GM12874 (cell line): ENCODE measurements at regions not wholly inside any gene's neighbourhood (a gene's known extent, or its start where the extent isn't known, plus 50 kb on each side); places are given as distances from the start of the nearest gene placed in this dataset.

Experiments
- TF ChIP-seq, protein P1 (sequence below): IDR thresholded peaks from 2 replicates; pipeline ENCODE4 v1.5.1; 2011; ENCODE audit warnings: low read depth, mild to moderate bottlenecking, control low read depth, low read length, moderate library complexity; ENCODE audit not compliant: insufficient read depth

DNA sequence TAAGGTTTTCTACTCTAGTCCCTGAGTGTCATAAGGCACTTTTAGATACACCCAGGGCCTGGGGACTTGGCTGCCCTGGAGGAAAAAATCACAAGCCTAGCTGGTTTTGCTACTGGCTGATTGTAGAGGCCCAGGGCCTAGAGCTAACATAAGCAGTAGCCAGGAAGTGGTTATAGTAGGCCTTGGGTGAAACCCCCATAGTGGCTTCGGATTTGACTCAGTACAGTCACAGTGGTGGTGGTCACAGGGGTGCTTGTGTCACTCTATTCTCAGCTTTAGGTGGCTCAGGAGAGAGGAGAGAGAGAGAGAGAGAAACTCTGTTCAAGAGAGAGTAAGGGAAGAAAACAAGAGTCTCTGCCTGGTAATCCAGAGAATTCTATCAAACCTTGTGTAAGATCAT lies 194.5 kb upstream of the EDA2R start:
- TF ChIP-seq, protein P1, sequence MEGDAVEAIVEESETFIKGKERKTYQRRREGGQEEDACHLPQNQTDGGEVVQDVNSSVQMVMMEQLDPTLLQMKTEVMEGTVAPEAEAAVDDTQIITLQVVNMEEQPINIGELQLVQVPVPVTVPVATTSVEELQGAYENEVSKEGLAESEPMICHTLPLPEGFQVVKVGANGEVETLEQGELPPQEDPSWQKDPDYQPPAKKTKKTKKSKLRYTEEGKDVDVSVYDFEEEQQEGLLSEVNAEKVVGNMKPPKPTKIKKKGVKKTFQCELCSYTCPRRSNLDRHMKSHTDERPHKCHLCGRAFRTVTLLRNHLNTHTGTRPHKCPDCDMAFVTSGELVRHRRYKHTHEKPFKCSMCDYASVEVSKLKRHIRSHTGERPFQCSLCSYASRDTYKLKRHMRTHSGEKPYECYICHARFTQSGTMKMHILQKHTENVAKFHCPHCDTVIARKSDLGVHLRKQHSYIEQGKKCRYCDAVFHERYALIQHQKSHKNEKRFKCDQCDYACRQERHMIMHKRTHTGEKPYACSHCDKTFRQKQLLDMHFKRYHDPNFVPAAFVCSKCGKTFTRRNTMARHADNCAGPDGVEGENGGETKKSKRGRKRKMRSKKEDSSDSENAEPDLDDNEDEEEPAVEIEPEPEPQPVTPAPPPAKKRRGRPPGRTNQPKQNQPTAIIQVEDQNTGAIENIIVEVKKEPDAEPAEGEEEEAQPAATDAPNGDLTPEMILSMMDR, result no peak

DNA sequence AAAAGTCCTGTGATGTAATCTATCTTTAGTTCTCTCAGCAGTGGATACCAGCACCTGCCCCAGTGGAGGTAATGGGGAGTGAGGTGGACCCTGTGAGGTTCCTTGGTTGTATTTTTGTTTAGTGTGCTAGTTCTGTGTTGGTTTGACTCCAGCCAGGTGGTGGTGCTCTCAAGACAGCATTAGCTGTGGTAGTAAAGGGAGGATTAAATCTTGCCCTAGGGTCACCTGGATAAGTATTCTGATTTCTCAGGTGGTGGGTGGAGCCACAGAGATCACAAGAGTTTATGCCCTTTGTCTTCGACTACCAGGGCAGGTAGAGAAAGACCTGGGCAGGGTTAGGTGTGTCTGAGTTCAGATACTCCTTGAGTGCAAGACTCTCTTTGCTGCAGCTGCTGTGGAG lies 176.3 kb upstream of the EDA2R start:
- TF ChIP-seq, protein P1, result no peak

DNA sequence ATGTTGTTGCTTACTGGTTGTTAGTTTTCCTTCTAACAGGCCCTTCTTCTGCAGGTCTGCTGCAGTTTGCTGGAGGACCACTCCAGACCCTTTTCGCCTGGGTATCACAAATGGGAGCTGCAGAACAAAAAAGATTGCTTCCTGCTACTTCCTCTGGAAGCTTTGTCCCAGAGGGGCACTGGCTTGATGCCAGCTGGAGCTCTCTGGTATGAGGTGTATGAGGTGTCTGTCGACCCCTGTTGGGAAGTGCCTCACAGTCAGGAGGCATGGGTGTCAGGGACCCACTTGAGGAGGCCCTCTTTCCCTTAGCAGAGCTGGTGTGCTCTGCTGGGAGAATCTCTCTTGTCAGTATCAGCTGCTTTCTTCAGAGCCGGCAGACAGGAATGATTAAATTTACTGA lies 127.4 kb upstream of the EDA2R start:
- TF ChIP-seq, protein P1, result no peak

DNA sequence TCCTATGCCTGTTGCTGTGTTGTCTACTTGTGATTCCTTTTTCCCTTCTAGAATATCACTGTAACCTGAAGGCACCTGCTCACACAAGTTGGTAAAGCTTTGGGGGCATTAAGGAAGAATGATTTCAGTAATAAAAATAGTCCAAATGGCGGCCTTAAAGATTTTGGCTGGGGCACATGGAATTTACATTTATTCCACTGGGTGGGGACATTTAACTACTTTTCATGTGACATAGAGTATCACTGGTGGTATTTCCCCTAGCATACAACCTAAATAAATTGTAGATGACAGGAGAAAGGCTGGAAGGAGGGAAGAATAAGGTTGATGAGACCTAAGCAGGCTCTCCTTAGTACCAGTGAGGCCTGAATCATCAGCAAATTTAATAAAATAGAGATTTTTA lies 121.8 kb upstream of the EDA2R start:
- TF ChIP-seq, protein P1, result no peak

DNA sequence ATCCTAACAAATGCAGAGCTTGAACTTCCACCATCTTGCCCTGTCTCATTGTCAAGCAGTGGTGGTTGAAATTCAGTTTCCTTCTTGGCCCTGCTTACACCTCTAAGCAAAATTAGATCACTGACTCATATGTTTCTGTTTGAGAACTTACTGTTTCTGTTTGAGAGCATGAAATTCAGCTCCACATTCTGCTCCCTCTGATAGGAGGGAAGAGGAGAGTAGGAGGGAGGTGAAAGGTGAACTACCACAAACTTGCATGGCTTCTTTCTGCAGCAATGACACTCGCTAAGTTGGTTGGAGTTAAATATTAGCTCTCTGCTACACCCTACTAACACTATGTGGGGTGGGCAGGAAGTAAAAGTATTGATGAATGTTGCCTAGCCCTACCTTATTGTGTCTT lies 117.8 kb upstream of the EDA2R start:
- TF ChIP-seq, protein P1, result no peak

DNA sequence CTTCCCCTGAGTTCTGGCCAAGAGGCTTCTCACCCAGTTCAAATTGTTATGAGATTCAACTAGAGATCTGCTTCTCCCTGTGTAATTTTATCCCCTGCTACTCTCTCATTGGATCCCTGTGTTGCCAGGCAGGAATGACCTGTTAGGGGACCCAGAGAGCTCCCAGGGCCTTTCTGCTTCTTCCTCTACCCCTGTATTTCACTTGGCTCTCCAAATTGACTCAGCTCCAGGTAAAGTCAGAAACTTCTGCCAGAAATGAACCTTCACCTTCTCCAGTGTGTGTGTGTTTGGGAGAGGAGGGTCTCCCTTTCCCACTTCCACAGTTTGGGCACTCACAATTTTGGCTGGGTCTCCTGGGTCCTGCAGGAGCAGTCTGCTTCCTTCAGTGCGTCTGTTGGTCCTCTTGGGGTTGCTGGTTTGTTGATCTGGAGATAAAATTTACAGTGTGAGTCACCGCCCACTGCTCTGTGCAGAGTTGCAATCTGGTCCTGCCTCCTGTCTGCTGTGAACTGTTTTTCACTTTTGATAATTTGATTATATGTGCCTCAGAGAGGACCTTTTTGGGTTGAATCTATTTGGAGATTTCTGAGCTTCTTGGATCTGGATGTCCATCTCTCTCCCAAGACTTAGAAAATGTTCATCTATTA lies 112.4 kb upstream of the EDA2R start:
- TF ChIP-seq, protein P1, result no peak

DNA sequence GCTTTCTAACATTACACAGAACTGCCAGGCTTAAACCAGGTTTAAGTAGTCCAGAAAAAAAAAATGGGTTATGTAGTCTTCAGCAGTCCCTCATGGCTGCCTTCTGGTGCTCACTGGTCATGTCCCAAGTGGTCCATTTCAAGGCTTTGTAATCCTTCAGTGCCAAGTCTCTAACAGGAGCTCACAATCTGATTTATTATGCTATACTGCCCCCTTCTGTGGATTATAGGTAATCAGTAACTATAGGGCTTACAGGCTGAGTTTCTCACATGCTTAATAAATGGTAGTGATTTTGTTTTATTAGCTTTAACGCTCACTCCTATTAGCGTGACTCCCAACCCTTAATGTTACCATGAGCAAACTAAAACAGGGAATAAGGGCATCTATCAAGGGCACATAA lies 92.5 kb upstream of the EDA2R start:
- TF ChIP-seq, protein P1, result no peak
